SH-SY5Y (cell line): ENCODE measurements at regions not wholly inside any gene's neighbourhood (a gene's known extent, or its start where the extent isn't known, plus 50 kb on each side); places are given as distances from the start of the nearest gene placed in this dataset.

Source experiments
- GATA2 ChIP-seq: IDR thresholded peaks from 2 replicates; pipeline ENCODE4 v1.6.1; 2011; ENCODE audit warnings: mild to moderate bottlenecking, low read depth, low read length
- GATA3 ChIP-seq: IDR thresholded peaks from 2 replicates; pipeline ENCODE4 v1.6.1; 2011; ENCODE audit warnings: low read depth, mild to moderate bottlenecking, low read length, moderate library complexity

DNA sequence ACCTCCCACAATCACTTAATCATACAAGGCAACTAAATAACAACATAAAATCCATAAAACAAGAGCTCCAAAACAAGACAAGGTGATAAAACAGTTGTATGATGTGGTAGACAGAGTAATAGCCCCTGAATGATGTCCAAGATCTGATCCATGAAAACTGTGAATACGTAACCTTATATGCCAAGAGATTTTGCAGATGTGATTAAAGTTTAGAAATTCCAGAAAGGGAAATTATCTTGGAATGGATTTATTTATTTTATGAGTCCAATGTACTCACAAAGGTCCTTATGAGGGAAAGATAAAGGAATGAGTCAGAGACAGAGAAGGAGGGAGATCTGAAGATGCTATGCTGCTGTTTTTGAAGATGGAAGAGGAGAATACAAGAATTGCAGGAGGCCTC lies 1775.7 kb upstream of the C9orf72 start:
- TF ChIP-seq GATA2: no peak
- no peak for TF ChIP-seq GATA3
